ENCODE measurements at regions not wholly inside any gene's neighbourhood (a gene's known extent, or its start where the extent isn't known, plus 50 kb on each side); places are given as distances from the start of the nearest gene placed in this dataset.
"Not testable (repeated sequence)": the region's sequence is repeated elsewhere in the genome, so short reads cannot be mapped to it uniquely, and the experiment has no call there.

GRCh38 chr6:84332139-84333034, 104.9 kb upstream of the CEP162 start:
- H3K4me1 ChIP-seq (ENCODE audit: control insufficient read depth, insufficient read depth, low read length) = no peaks in the 10 kb centered on the region
- H3K4me3 ChIP-seq (ENCODE audit: low read depth, low read length) = no peak overlapping the region
- peaks cover 2% of the 10 kb centered on the region for H3K9me3 ChIP-seq (ENCODE audit: control insufficient read depth, insufficient read depth, low read length)
- no peak for DNase-seq (ENCODE audit: low read depth in 4 of 6, low spot score in 6 of 6)
- H3K27me3 ChIP-seq (ENCODE audit: control insufficient read depth, insufficient read depth, low read length) = no peaks in the 10 kb centered on the region
- H3K27ac ChIP-seq (ENCODE audit: low read depth, low read length) = no peak overlapping the region
- no peaks in the 10 kb centered on the region for H3K36me3 ChIP-seq (ENCODE audit: control insufficient read depth, insufficient read depth, low read length)
- WGBS (ENCODE audit: insufficient coverage) = no CpG with 5 or more reads among the region's 3 CpGs

GRCh38 chr6:84330325-84330724, 102.9 kb upstream of the CEP162 start:
- Histone ChIP-seq H3K4me1 (ENCODE audit: control insufficient read depth, insufficient read depth, low read length) (no peaks in the 10 kb centered on the region), H3K27ac (ENCODE audit: low read depth, low read length) (no peak overlapping the region), H3K9me3 (ENCODE audit: control insufficient read depth, insufficient read depth, low read length) (no peaks in the 10 kb centered on the region), H3K4me3 (ENCODE audit: low read depth, low read length) (no peak overlapping the region), H3K27me3 (ENCODE audit: control insufficient read depth, insufficient read depth, low read length) (no peaks in the 10 kb centered on the region), H3K36me3 (ENCODE audit: control insufficient read depth, insufficient read depth, low read length) (no peaks in the 10 kb centered on the region)
- whole genome bisulfite sequencing (ENCODE audit: insufficient coverage) = no CpG with 5 or more reads among the region's 2 CpGs
- no peak for DNase-seq (ENCODE audit: low read depth in 4 of 6, low spot score in 6 of 6)

DNA sequence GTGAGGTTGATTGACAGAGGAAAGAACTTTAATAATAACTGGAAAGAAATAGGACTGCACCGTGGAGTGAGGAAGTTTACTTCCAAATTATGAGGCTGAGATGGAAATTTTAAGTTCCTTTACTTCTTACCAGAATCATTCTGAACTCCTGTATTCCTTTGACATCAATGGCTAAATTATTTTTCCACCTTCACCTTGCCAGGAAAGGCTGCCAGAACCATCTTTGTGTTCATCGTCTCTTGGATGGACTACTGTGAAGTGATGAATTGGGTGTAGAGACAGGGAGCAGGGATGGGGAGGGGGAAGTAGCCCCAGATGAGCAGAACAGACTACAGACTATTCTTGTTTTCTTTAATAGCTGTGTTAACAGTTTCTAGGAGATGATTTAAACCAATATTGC, 102.1 kb upstream of the CEP162 start:
- H3K27me3 ChIP-seq (ENCODE audit: control insufficient read depth, insufficient read depth, low read length) = no peaks in the 10 kb centered on the region
- H3K36me3 ChIP-seq (ENCODE audit: control insufficient read depth, insufficient read depth, low read length) = no peaks in the 10 kb centered on the region
- DNase-seq (ENCODE audit: low read depth in 4 of 6, low spot score in 6 of 6) = no peak
- H3K4me1 ChIP-seq (ENCODE audit: control insufficient read depth, insufficient read depth, low read length) = no peaks in the 10 kb centered on the region
- H3K4me3 ChIP-seq (ENCODE audit: low read depth, low read length) = no peak overlapping the region
- no CpG with 5 or more reads among the region's 2 CpGs for WGBS (ENCODE audit: insufficient coverage)
- no peak overlapping the region for H3K27ac ChIP-seq (ENCODE audit: low read depth, low read length)
- no peaks in the 10 kb centered on the region for H3K9me3 ChIP-seq (ENCODE audit: control insufficient read depth, insufficient read depth, low read length)

GRCh38 chr6:84329077-84329476, 101.6 kb upstream of the CEP162 start:
- Histone ChIP-seq H3K36me3 (ENCODE audit: control insufficient read depth, insufficient read depth, low read length) (no peaks in the 10 kb centered on the region), H3K4me1 (ENCODE audit: control insufficient read depth, insufficient read depth, low read length) (no peaks in the 10 kb centered on the region), H3K9me3 (ENCODE audit: control insufficient read depth, insufficient read depth, low read length) (no peaks in the 10 kb centered on the region), H3K4me3 (ENCODE audit: low read depth, low read length) (no peak overlapping the region), H3K27ac (ENCODE audit: low read depth, low read length) (no peak overlapping the region), H3K27me3 (ENCODE audit: control insufficient read depth, insufficient read depth, low read length) (no peaks in the 10 kb centered on the region)
- WGBS (ENCODE audit: insufficient coverage) = 48% methylated on average over 3 of the region's 3 CpGs
- no peak for DNase-seq (ENCODE audit: low read depth in 4 of 6, low spot score in 6 of 6)

DNA sequence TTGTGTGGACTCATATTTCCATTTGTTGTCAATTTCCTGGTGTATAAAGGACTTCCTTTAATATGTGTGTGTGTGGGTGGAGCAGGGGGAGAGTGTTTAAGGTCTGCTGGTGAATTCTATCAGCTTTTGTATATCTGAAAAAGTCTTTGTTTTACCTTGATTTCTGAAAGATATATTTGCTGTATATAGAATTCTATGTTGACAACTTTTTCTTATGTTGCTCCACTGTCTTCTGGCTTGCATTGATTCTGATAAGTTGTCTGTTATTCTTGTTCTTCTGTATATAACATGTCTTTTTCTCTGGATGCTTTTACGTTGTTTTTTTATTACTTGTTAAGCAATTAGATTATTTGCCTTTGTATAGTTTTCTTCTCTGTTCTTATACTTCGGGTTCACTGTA, 90.0 kb upstream of the CEP162 start:
- Histone ChIP-seq H3K27me3 (ENCODE audit: control insufficient read depth, insufficient read depth, low read length) (no peaks in the 10 kb centered on the region), H3K4me1 (ENCODE audit: control insufficient read depth, insufficient read depth, low read length) (no peaks in the 10 kb centered on the region), H3K36me3 (ENCODE audit: control insufficient read depth, insufficient read depth, low read length) (no peaks in the 10 kb centered on the region), H3K4me3 (ENCODE audit: low read depth, low read length) (no peak overlapping the region), H3K27ac (ENCODE audit: low read depth, low read length) (no peak overlapping the region), H3K9me3 (ENCODE audit: control insufficient read depth, insufficient read depth, low read length) (peaks cover 2% of the 10 kb centered on the region)
- whole genome bisulfite sequencing (ENCODE audit: insufficient coverage) = no CpG with 5 or more reads among the region's 2 CpGs
- DNase-seq (ENCODE audit: low read depth in 4 of 6, low spot score in 6 of 6) = no peak

DNA sequence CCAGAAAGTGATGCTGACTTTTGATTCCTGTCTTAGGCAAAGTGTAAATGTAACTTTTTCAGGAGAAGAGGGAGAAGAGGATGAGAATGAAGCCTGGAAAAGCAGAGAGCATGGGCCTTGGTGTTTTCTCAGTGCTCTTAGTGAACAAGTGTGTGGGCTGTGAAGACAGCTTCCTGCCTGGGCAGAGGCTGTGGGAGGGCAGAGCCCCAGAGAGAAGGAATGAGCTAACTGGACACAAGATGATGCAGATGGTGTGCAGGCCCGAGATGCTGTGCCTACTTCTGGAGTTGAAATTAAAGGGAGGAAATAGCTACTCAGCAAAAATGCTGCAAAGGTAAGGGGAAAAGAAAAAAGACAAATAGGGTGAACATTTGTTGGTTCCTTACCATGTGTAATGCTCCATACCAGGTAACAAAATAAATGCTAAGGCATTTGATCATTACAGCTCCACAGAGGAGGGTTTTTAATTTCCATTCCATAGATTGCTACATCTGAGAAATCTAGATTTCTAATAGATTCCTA, 87.0 kb upstream of the CEP162 start:
- Histone ChIP-seq H3K36me3 (ENCODE audit: control insufficient read depth, insufficient read depth, low read length) (no peaks in the 10 kb centered on the region), H3K4me3 (ENCODE audit: low read depth, low read length) (no peak overlapping the region), H3K9me3 (ENCODE audit: control insufficient read depth, insufficient read depth, low read length) (peaks cover 2% of the 10 kb centered on the region), H3K27ac (ENCODE audit: low read depth, low read length) (no peak overlapping the region), H3K4me1 (ENCODE audit: control insufficient read depth, insufficient read depth, low read length) (no peaks in the 10 kb centered on the region), H3K27me3 (ENCODE audit: control insufficient read depth, insufficient read depth, low read length) (no peaks in the 10 kb centered on the region)
- WGBS (ENCODE audit: insufficient coverage) = 100% methylated on average over 1 of the region's 1 CpG
- no peak for DNase-seq (ENCODE audit: low read depth in 4 of 6, low spot score in 6 of 6)

- no peak for DNase-seq (ENCODE audit: low read depth in 4 of 6, low spot score in 6 of 6)
- WGBS (ENCODE audit: insufficient coverage) = no CpG with 5 or more reads among the region's 2 CpGs
- H3K27ac ChIP-seq (ENCODE audit: low read depth, low read length) = no peak overlapping the region
- no peak overlapping the region for H3K4me3 ChIP-seq (ENCODE audit: low read depth, low read length)
- H3K36me3 ChIP-seq (ENCODE audit: control insufficient read depth, insufficient read depth, low read length) = no peaks in the 10 kb centered on the region
- no peaks in the 10 kb centered on the region for H3K4me1 ChIP-seq (ENCODE audit: control insufficient read depth, insufficient read depth, low read length)
- H3K27me3 ChIP-seq (ENCODE audit: control insufficient read depth, insufficient read depth, low read length) = no peaks in the 10 kb centered on the region
- H3K9me3 ChIP-seq (ENCODE audit: control insufficient read depth, insufficient read depth, low read length) = no peaks in the 10 kb centered on the region
Measured at GRCh38 chr6:84309336-84309735, 81.9 kb upstream of the CEP162 start.

DNA sequence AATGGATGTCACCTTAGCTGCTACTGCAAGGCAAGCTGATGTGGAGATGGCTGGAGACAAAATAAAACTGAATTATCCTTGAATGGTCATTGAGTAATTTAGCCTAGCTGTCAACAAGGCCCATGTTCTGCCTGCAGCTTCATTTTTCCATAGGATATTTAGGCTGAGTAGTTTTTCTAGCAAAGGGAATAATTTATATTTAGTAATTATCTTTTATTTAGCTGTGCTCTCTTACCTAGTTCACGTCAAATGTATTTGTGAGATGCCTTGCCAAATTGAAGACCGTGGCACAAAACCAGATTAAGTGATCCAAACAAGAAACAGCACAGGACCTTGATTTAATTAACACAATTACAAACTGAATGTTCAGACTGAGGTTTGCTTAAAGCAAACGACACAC, 77.4 kb upstream of the CEP162 start:
- H3K4me1 ChIP-seq (ENCODE audit: control insufficient read depth, insufficient read depth, low read length) = no peaks in the 10 kb centered on the region
- no peaks in the 10 kb centered on the region for H3K36me3 ChIP-seq (ENCODE audit: control insufficient read depth, insufficient read depth, low read length)
- WGBS (ENCODE audit: insufficient coverage) = no CpG with 5 or more reads among the region's 3 CpGs
- no peaks in the 10 kb centered on the region for H3K27me3 ChIP-seq (ENCODE audit: control insufficient read depth, insufficient read depth, low read length)
- H3K4me3 ChIP-seq (ENCODE audit: low read depth, low read length) = no peak overlapping the region
- DNase-seq (ENCODE audit: low read depth in 4 of 6, low spot score in 6 of 6) = no peak
- no peak overlapping the region for H3K27ac ChIP-seq (ENCODE audit: low read depth, low read length)
- H3K9me3 ChIP-seq (ENCODE audit: control insufficient read depth, insufficient read depth, low read length) = no peaks in the 10 kb centered on the region

DNA sequence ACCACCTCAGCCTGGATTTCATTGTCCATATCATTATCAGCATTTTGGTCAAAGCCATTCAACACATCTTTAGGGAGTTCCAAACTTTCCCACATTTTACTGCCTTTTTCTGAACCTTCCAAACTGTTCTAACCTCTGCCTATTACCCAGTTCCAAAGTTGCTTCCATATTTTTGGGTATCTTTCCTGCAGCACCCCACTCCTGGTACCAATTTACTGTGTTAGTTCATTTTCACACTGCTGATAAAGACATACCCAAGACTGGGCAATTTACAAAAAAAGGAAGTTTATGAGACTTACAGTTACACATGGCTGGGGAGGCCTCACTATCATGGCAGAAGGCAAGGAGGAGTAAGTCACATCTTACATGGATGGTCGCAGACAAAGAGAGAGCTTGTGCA, 63.6 kb upstream of the CEP162 start:
- H3K27ac ChIP-seq (ENCODE audit: low read depth, low read length); H3K27me3 ChIP-seq (ENCODE audit: control insufficient read depth, insufficient read depth, low read length); H3K4me1 ChIP-seq (ENCODE audit: control insufficient read depth, insufficient read depth, low read length); H3K4me3 ChIP-seq (ENCODE audit: low read depth, low read length); H3K9me3 ChIP-seq (ENCODE audit: control insufficient read depth, insufficient read depth, low read length); DNase-seq (ENCODE audit: low read depth in 4 of 6, low spot score in 6 of 6); H3K36me3 ChIP-seq (ENCODE audit: control insufficient read depth, insufficient read depth, low read length): not testable (repeated sequence)
- no CpG with 5 or more reads among the region's 1 CpG for WGBS (ENCODE audit: insufficient coverage)

GRCh38 chr6:84284428-84285049, 57.1 kb upstream of the CEP162 start:
- WGBS (ENCODE audit: insufficient coverage) = 60% methylated on average over 3 of the region's 6 CpGs
- Histone ChIP-seq H3K27ac (ENCODE audit: low read depth, low read length) (no peak overlapping the region), H3K27me3 (ENCODE audit: control insufficient read depth, insufficient read depth, low read length) (peaks cover 2% of the 10 kb centered on the region), H3K36me3 (ENCODE audit: control insufficient read depth, insufficient read depth, low read length) (no peaks in the 10 kb centered on the region), H3K4me3 (ENCODE audit: low read depth, low read length) (no peak overlapping the region), H3K9me3 (ENCODE audit: control insufficient read depth, insufficient read depth, low read length) (no peaks in the 10 kb centered on the region), H3K4me1 (ENCODE audit: control insufficient read depth, insufficient read depth, low read length) (no peaks in the 10 kb centered on the region)
- peak in 1 of 6 donors; percentile 14 for DNase-seq (ENCODE audit: low read depth in 4 of 6, low spot score in 6 of 6)

Measured in spinal cord (tissue), 9 donors.